ENCODE measurements at regions not wholly inside any gene's neighbourhood (a gene's known extent, or its start where the extent isn't known, plus 50 kb on each side); places are given as distances from the start of the nearest gene placed in this dataset.

- peaks cover 3% of the 10 kb centered on the region for H3K4me1 ChIP-seq (ENCODE audit: control insufficient read depth, insufficient read depth, low read length)
- no peaks in the 10 kb centered on the region for H3K36me3 ChIP-seq (ENCODE audit: insufficient read depth, low read length)
- H3K9me3 ChIP-seq (replicated peaks; ENCODE audit: low read length) = no peaks in the 10 kb centered on the region
- H3K27me3 ChIP-seq (ENCODE audit: control insufficient read depth, insufficient read depth, low read length) = no peaks in the 10 kb centered on the region
- H3K9ac ChIP-seq (ENCODE audit: low read depth, low read length) = no peak overlapping the region
- no peak overlapping the region for H3K4me3 ChIP-seq (ENCODE audit: low read length)
- H3K4me2 ChIP-seq (ENCODE audit: low read length) = no peak overlapping the region
Measured at GRCh38 chr5:20572614-20573013, 584.6 kb upstream of the CDH18 start.

GRCh38 chr5:20570486-20570885, 582.5 kb upstream of the CDH18 start:
- H3K9ac ChIP-seq (ENCODE audit: low read depth, low read length) = no peak overlapping the region
- H3K36me3 ChIP-seq (ENCODE audit: insufficient read depth, low read length) = no peaks in the 10 kb centered on the region
- H3K27me3 ChIP-seq (ENCODE audit: control insufficient read depth, insufficient read depth, low read length) = no peaks in the 10 kb centered on the region
- no peaks in the 10 kb centered on the region for H3K9me3 ChIP-seq (replicated peaks; ENCODE audit: low read length)
- peaks cover 3% of the 10 kb centered on the region for H3K4me1 ChIP-seq (ENCODE audit: control insufficient read depth, insufficient read depth, low read length)
- H3K4me3 ChIP-seq (ENCODE audit: low read length) = no peak overlapping the region
- no peak overlapping the region for H3K4me2 ChIP-seq (ENCODE audit: low read length)

GRCh38 chr5:20562544-20562943, 574.5 kb upstream of the CDH18 start:
- no peaks in the 10 kb centered on the region for H3K4me1 ChIP-seq (ENCODE audit: control insufficient read depth, insufficient read depth, low read length)
- no peaks in the 10 kb centered on the region for H3K9me3 ChIP-seq (replicated peaks; ENCODE audit: low read length)
- no peak overlapping the region for H3K4me2 ChIP-seq (ENCODE audit: low read length)
- H3K36me3 ChIP-seq (ENCODE audit: insufficient read depth, low read length) = no peaks in the 10 kb centered on the region
- no peak overlapping the region for H3K9ac ChIP-seq (ENCODE audit: low read depth, low read length)
- no peak overlapping the region for H3K4me3 ChIP-seq (ENCODE audit: low read length)
- H3K27me3 ChIP-seq (ENCODE audit: control insufficient read depth, insufficient read depth, low read length) = no peaks in the 10 kb centered on the region

GRCh38 chr5:20559845-20560244, 571.8 kb upstream of the CDH18 start:
- Histone ChIP-seq H3K36me3 (ENCODE audit: insufficient read depth, low read length) (no peaks in the 10 kb centered on the region), H3K4me1 (ENCODE audit: control insufficient read depth, insufficient read depth, low read length) (no peaks in the 10 kb centered on the region), H3K27me3 (ENCODE audit: control insufficient read depth, insufficient read depth, low read length) (no peaks in the 10 kb centered on the region), H3K9me3 (replicated peaks; ENCODE audit: low read length) (no peaks in the 10 kb centered on the region), H3K9ac (ENCODE audit: low read depth, low read length) (no peak overlapping the region), H3K4me3 (ENCODE audit: low read length) (no peak overlapping the region), H3K4me2 (ENCODE audit: low read length) (no peak overlapping the region)

- Histone ChIP-seq H3K9me3 (replicated peaks; ENCODE audit: low read length) (no peaks in the 10 kb centered on the region), H3K36me3 (ENCODE audit: insufficient read depth, low read length) (no peaks in the 10 kb centered on the region), H3K4me1 (ENCODE audit: control insufficient read depth, insufficient read depth, low read length) (no peaks in the 10 kb centered on the region), H3K27me3 (ENCODE audit: control insufficient read depth, insufficient read depth, low read length) (no peaks in the 10 kb centered on the region), H3K4me3 (ENCODE audit: low read length) (no peak overlapping the region), H3K4me2 (ENCODE audit: low read length) (no peak overlapping the region), H3K9ac (ENCODE audit: low read depth, low read length) (no peak overlapping the region)
Measured at GRCh38 chr5:20556115-20556763, 568.2 kb upstream of the CDH18 start.

GRCh38 chr5:20555034-20555433, 567.0 kb upstream of the CDH18 start:
- no peaks in the 10 kb centered on the region for H3K4me1 ChIP-seq (ENCODE audit: control insufficient read depth, insufficient read depth, low read length)

GRCh38 chr5:20554001-20554400, 566.0 kb upstream of the CDH18 start:
- H3K4me3 ChIP-seq (ENCODE audit: low read length) = no peak overlapping the region
- H3K27me3 ChIP-seq (ENCODE audit: control insufficient read depth, insufficient read depth, low read length) = no peaks in the 10 kb centered on the region
- no peaks in the 10 kb centered on the region for H3K9me3 ChIP-seq (replicated peaks; ENCODE audit: low read length)
- no peaks in the 10 kb centered on the region for H3K4me1 ChIP-seq (ENCODE audit: control insufficient read depth, insufficient read depth, low read length)
- no peak overlapping the region for H3K4me2 ChIP-seq (ENCODE audit: low read length)
- no peak overlapping the region for H3K9ac ChIP-seq (ENCODE audit: low read depth, low read length)
- H3K36me3 ChIP-seq (ENCODE audit: insufficient read depth, low read length) = no peaks in the 10 kb centered on the region

More at GRCh38 chr5:20555034-20555433, 567.0 kb upstream of the CDH18 start:
- no peak overlapping the region for H3K9ac ChIP-seq (ENCODE audit: low read depth, low read length)
- H3K27me3 ChIP-seq (ENCODE audit: control insufficient read depth, insufficient read depth, low read length) = no peaks in the 10 kb centered on the region
- H3K9me3 ChIP-seq (replicated peaks; ENCODE audit: low read length) = no peaks in the 10 kb centered on the region
- no peak overlapping the region for H3K4me2 ChIP-seq (ENCODE audit: low read length)
- H3K36me3 ChIP-seq (ENCODE audit: insufficient read depth, low read length) = no peaks in the 10 kb centered on the region
- no peak overlapping the region for H3K4me3 ChIP-seq (ENCODE audit: low read length)

GRCh38 chr5:20537911-20538703, 550.1 kb upstream of the CDH18 start:
- H3K4me2 ChIP-seq (ENCODE audit: low read length) = no peak overlapping the region
- H3K9ac ChIP-seq (ENCODE audit: low read depth, low read length) = no peak overlapping the region
- no peaks in the 10 kb centered on the region for H3K36me3 ChIP-seq (ENCODE audit: insufficient read depth, low read length)
- no peaks in the 10 kb centered on the region for H3K4me1 ChIP-seq (ENCODE audit: control insufficient read depth, insufficient read depth, low read length)
- no peaks in the 10 kb centered on the region for H3K27me3 ChIP-seq (ENCODE audit: control insufficient read depth, insufficient read depth, low read length)
- H3K9me3 ChIP-seq (replicated peaks; ENCODE audit: low read length) = no peaks in the 10 kb centered on the region
- H3K4me3 ChIP-seq (ENCODE audit: low read length) = no peak overlapping the region

- Histone ChIP-seq H3K4me1 (ENCODE audit: control insufficient read depth, insufficient read depth, low read length) (no peaks in the 10 kb centered on the region), H3K9me3 (replicated peaks; ENCODE audit: low read length) (no peaks in the 10 kb centered on the region), H3K27me3 (ENCODE audit: control insufficient read depth, insufficient read depth, low read length) (no peaks in the 10 kb centered on the region), H3K4me3 (ENCODE audit: low read length) (no peak overlapping the region), H3K9ac (ENCODE audit: low read depth, low read length) (no peak overlapping the region), H3K4me2 (ENCODE audit: low read length) (no peak overlapping the region), H3K36me3 (ENCODE audit: insufficient read depth, low read length) (no peaks in the 10 kb centered on the region)
Measured at GRCh38 chr5:20536813-20537212, 548.8 kb upstream of the CDH18 start.

- Histone ChIP-seq H3K27me3 (ENCODE audit: control insufficient read depth, insufficient read depth, low read length) (no peaks in the 10 kb centered on the region), H3K4me2 (ENCODE audit: low read length) (no peak overlapping the region), H3K9ac (ENCODE audit: low read depth, low read length) (no peak overlapping the region), H3K4me3 (ENCODE audit: low read length) (no peak overlapping the region), H3K9me3 (replicated peaks; ENCODE audit: low read length) (no peaks in the 10 kb centered on the region), H3K4me1 (ENCODE audit: control insufficient read depth, insufficient read depth, low read length) (no peaks in the 10 kb centered on the region), H3K36me3 (ENCODE audit: insufficient read depth, low read length) (no peaks in the 10 kb centered on the region)
Measured at GRCh38 chr5:20536341-20536740, 548.3 kb upstream of the CDH18 start.

GRCh38 chr5:20528471-20528870, 540.5 kb upstream of the CDH18 start:
- Histone ChIP-seq H3K9ac (ENCODE audit: low read depth, low read length) (no peak overlapping the region), H3K27me3 (ENCODE audit: control insufficient read depth, insufficient read depth, low read length) (no peaks in the 10 kb centered on the region)

More at GRCh38 chr5:20528471-20528870, 540.5 kb upstream of the CDH18 start:
- Histone ChIP-seq H3K4me1 (ENCODE audit: control insufficient read depth, insufficient read depth, low read length) (no peaks in the 10 kb centered on the region), H3K36me3 (ENCODE audit: insufficient read depth, low read length) (no peaks in the 10 kb centered on the region), H3K4me3 (ENCODE audit: low read length) (no peak overlapping the region), H3K9me3 (replicated peaks; ENCODE audit: low read length) (no peaks in the 10 kb centered on the region), H3K4me2 (ENCODE audit: low read length) (no peak overlapping the region)
